Heart left ventricle (tissue), 13 donors: ENCODE measurements at regions not wholly inside any gene's neighbourhood (a gene's known extent, or its start where the extent isn't known, plus 50 kb on each side); places are given as distances from the start of the nearest gene placed in this dataset.

Experiments used
- CTCF ChIP-seq, 12 donors: fragments of 200-600 bp; sonication (generic) in 4 of 12; IDR thresholded peaks; one replicate each; pipeline versions ENCODE4 v1.5.0 to v1.8.0; 2018 to 2022; ENCODE audit warnings: antibody characterized with exemption in 12 of 12, mild to moderate bottlenecking in 5 of 12
- POLR2A ChIP-seq, 2 donors: fragments of 450-650 bp; IDR thresholded peaks; one replicate each; pipeline ENCODE4 v1.6.1; 2017; ENCODE audit warnings: antibody characterized with exemption in 2 of 2, mild to moderate bottlenecking in 2 of 2, moderate library complexity in 2 of 2
- donor health status: ischemic (EF 13 %, LVEDD 7.1; RV severe dilation, severe dysfunction).
- donor health status: DM: no; HTN: yes; CAD: no.
- donor health status: DM: no; HTN: no; CAD: no.
- donor health status: ischemic (EF 25% LVEDD 6.9; RV normal size, moderate dysfunction).
- donor health status: ischemic (EF 25% LVEDD 5.7; RV mildly dilated, moderate dysfunction).
- donor health status: ischemic (EF 35%, LVEDD 5.7; RV mildly dilated, moderate dysfunction).
- donor health status: nonischemic (EF 11% LVEDD 7.7; RV severe dilation, severe dysfunction).
- donor health status: DM: yes; HTN: yes; CAD: no.
- donor health status: PGD.
- donor health status: ischemic (EF 29% LVEDD 5.4; RV normal size, mild dysfunction).
- donor health status: nonischemic (EF 23%, LVEDD 6.1; RV moderate dilation, normal function).

- TF ChIP-seq CTCF (IDR thresholded peaks at IDR 0.05) (no peak), POLR2A (IDR thresholded peaks at IDR 0.05) (no peak)
Measured at GRCh38 chr1:99447721-99448120, 183.4 kb downstream of the PLPPR4 start.
